ENCODE measurements at regions not wholly inside any gene's neighbourhood (a gene's known extent, or its start where the extent isn't known, plus 50 kb on each side); places are given as distances from the start of the nearest gene placed in this dataset.

DNA sequence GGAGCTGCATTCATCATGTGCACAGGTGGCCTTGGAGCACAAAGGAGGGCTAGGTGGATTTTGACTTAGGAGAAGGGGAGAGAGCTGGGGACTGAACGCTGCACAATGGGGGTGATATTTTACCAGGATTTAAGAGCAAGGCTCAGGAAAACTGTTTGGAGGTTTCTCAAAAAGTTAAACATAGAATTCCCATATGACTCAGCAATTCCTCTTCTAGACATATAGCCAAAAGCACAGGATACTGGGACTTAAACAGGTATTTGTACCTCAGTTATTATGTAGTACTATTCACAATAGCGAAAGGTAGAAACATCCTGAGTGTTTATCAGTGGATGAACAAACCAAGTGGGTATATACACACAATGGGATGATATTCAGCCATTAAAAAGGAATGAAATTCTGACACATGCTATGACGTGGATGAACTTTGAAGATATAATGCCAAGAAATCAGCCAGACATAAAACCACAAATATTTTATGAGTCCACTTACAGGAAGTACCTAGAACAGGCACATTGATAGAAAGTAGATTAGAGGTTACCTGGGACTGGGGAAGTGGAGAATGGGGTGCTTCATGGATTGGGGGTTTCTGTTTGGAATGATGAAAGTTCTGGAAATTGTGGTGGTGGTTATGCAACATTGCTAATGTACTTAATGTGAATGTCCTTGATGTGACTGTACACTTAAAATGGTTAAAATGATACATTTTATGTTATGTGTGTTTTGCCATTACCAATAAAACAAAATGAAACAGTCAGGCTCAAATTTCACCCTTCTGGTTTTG, 216.9 kb downstream of the HAUS1 start:
- Mint-ChIP-seq H3K9me3 (no peaks in the 10 kb centered on the region), H3K36me3 (no peaks in the 10 kb centered on the region), H3K4me1 (peaks cover 35% of the 10 kb centered on the region), H3K27ac (no peak overlapping the region; the same call in 1 of the 2 replicates), H3K27me3 (ENCODE audit: low read depth) (no peaks in the 10 kb centered on the region; the same call in 1 of the 2 replicates), H3K4me3 (no peak overlapping the region)
- no peak for ATAC-seq
- CTCF ChIA-PET, result interaction anchor here (1.2 to 2.1 kb wide), 4 partner anchors 10 to 40 kb away, joined by 3 to 12 read pairs (median 9); no protein-coding TSS in a partner anchor
- TF ChIP-seq CREB1 (CRISPR knock-in tag; IDR thresholded peaks at IDR 0.05) (no peak), ZBTB21 (CRISPR knock-in tag; IDR thresholded peaks at IDR 0.05; ENCODE audit: borderline replicate concordance) (no peak), ZNF317 (CRISPR knock-in tag; IDR thresholded peaks at IDR 0.05; ENCODE audit: borderline replicate concordance, low read depth) (no peak)
- TF ChIP-seq, protein P1, sequence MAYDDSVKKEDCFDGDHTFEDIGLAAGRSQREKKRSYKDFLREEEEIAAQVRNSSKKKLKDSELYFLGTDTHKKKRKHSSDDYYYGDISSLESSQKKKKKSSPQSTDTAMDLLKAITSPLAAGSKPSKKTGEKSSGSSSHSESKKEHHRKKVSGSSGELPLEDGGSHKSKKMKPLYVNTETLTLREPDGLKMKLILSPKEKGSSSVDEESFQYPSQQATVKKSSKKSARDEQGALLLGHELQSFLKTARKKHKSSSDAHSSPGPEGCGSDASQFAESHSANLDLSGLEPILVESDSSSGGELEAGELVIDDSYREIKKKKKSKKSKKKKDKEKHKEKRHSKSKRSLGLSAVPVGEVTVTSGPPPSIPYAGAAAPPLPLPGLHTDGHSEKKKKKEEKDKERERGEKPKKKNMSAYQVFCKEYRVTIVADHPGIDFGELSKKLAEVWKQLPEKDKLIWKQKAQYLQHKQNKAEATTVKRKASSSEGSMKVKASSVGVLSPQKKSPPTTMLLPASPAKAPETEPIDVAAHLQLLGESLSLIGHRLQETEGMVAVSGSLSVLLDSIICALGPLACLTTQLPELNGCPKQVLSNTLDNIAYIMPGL (CRISPR knock-in tag; IDR thresholded peaks at IDR 0.05), result no peak
- POLR2A ChIA-PET, result no interaction called here
- no peak for DNase-seq (ENCODE audit: low spot score)

- peak; percentile 86 for ATAC-seq
- Mint-ChIP-seq H3K4me1 (peaks cover 35% of the 10 kb centered on the region), H3K36me3 (no peaks in the 10 kb centered on the region), H3K27me3 (ENCODE audit: low read depth) (no peaks in the 10 kb centered on the region; the same call in 1 of the 2 replicates), H3K4me3 (no peak overlapping the region; the same call in 1 of the 2 replicates), H3K27ac (peak overlapping the region; percentile 20), H3K9me3 (no peaks in the 10 kb centered on the region)
- DNase-seq (ENCODE audit: low spot score), result no peak
- ChIA-PET CTCF (interaction anchor here (1.0 to 2.1 kb wide), 7 partner anchors 10 to 336 kb away, joined by 3 to 12 read pairs (median 4); partner anchors contain the start of gene LOXHD1), POLR2A (no interaction called here)
- TF ChIP-seq SOX15 (CRISPR knock-in tag; IDR thresholded peaks at IDR 0.05) (no peak), GABPB1 (CRISPR knock-in tag; IDR thresholded peaks at IDR 0.05) (no peak), ZNF671 (CRISPR knock-in tag; IDR thresholded peaks at IDR 0.05) (no peak), ZNF263 (CRISPR knock-in tag; IDR thresholded peaks at IDR 0.05; ENCODE audit: low read depth) (no peak), NR3C1 (CRISPR knock-in tag; conservative IDR thresholded peaks at IDR 0.05; ENCODE audit: low read depth) (no peak), MYBL2 (CRISPR knock-in tag; IDR thresholded peaks at IDR 0.05) (no peak), CBFB (CRISPR knock-in tag; IDR thresholded peaks at IDR 0.05; ENCODE audit: low read depth) (no peak), ATF2 (CRISPR knock-in tag; IDR thresholded peaks at IDR 0.05; ENCODE audit: borderline replicate concordance, low read depth) (no peak), FOXJ3 (CRISPR knock-in tag; IDR thresholded peaks at IDR 0.05; ENCODE audit: borderline replicate concordance) (no peak), ZBTB21 (CRISPR knock-in tag; IDR thresholded peaks at IDR 0.05; ENCODE audit: borderline replicate concordance) (no peak)
- TF ChIP-seq, protein P2, sequence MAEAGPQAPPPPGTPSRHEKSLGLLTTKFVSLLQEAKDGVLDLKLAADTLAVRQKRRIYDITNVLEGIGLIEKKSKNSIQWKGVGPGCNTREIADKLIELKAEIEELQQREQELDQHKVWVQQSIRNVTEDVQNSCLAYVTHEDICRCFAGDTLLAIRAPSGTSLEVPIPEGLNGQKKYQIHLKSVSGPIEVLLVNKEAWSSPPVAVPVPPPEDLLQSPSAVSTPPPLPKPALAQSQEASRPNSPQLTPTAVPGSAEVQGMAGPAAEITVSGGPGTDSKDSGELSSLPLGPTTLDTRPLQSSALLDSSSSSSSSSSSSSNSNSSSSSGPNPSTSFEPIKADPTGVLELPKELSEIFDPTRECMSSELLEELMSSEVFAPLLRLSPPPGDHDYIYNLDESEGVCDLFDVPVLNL (CRISPR knock-in tag; IDR thresholded peaks at IDR 0.05; ENCODE audit: borderline replicate concordance, low read depth), result no peak
Observed at GRCh38 chr18:46321955-46322354, 217.8 kb downstream of the HAUS1 start.

- no peak overlapping the region for H3K4me3 Mint-ChIP-seq
- POLR2A ChIA-PET, result no interaction called here
Observed at GRCh38 chr18:46322411-46322891, 218.3 kb downstream of the HAUS1 start.

More at GRCh38 chr18:46322411-46322891, 218.3 kb downstream of the HAUS1 start:
- ATAC-seq (peak; percentile 12), DNase-seq (ENCODE audit: low spot score) (no peak)
- H3K9me3 Mint-ChIP-seq, result no peaks in the 10 kb centered on the region
- TF ChIP-seq ZNF121 (CRISPR knock-in tag; IDR thresholded peaks at IDR 0.05) (peak; percentile 91), ATF6 (CRISPR knock-in tag; IDR thresholded peaks at IDR 0.05) (no peak)
- CTCF ChIA-PET, result interaction anchor here (0.7 to 2.1 kb wide), 8 partner anchors 11 to 336 kb away, joined by 3 to 12 read pairs (median 4); partner anchors contain the start of gene LOXHD1
- no peak overlapping the region for H3K27ac Mint-ChIP-seq
- no peaks in the 10 kb centered on the region for H3K36me3 Mint-ChIP-seq
- peaks cover 35% of the 10 kb centered on the region for H3K4me1 Mint-ChIP-seq
- H3K27me3 Mint-ChIP-seq (ENCODE audit: low read depth), result no peaks in the 10 kb centered on the region; the same call in 1 of the 2 replicates
